HL-60 (cell line): ENCODE measurements at regions not wholly inside any gene's neighbourhood (a gene's known extent, or its start where the extent isn't known, plus 50 kb on each side); places are given as distances from the start of the nearest gene placed in this dataset.

Experiments
- DNase-seq, 2 experiments: peaks; one replicate each; pipeline ENCODE4 v3.0.0-alpha.2; 2010 to 2020; ENCODE audit warnings: low read depth in 1 of 2, low spot score in 1 of 2
- H3K27ac ChIP-seq: fragments of 250-450 bp; sonication (Bioruptor Pico); replicated peaks from 2 replicates; pipeline ENCODE4 v1.5.1; 2020; ENCODE audit warnings: mild to moderate bottlenecking, moderate library complexity
- H3K27me3 ChIP-seq: fragments of 250-450 bp; sonication (Bioruptor Pico); 2 replicates; pipeline ENCODE4 v1.5.1; 2021; ENCODE audit warnings: mild to moderate bottlenecking, moderate library complexity; ENCODE audit not compliant: insufficient read depth, poor library complexity, severe bottlenecking
- H3K4me3 ChIP-seq: replicated peaks from 2 replicates; pipeline ENCODE4 v1.5.1; 2011; ENCODE audit warnings: mild to moderate bottlenecking, control low read depth, low read length; ENCODE audit not compliant: insufficient read depth
- CTCF ChIP-seq: IDR thresholded peaks from one replicate; pipeline ENCODE4 v1.5.1; 2011; ENCODE audit warnings: low read length, control low read depth, inconsistent platforms; ENCODE audit not compliant: insufficient read depth
- GABPA ChIP-seq: IDR thresholded peaks from 2 replicates; pipeline ENCODE4 v1.6.1; 2012; ENCODE audit warnings: low read depth
- POLR2AphosphoS5 ChIP-seq: IDR thresholded peaks from 2 replicates; pipeline ENCODE4 v1.6.1; 2012; ENCODE audit warnings: low read depth
- REST ChIP-seq: IDR thresholded peaks from 2 replicates; pipeline ENCODE4 v1.6.1; 2012; ENCODE audit warnings: low read depth; ENCODE audit not compliant: insufficient replicate concordance
- SPI1 ChIP-seq: IDR thresholded peaks from 2 replicates; pipeline ENCODE4 v1.6.1; 2012; ENCODE audit warnings: low read depth, mild to moderate bottlenecking, borderline replicate concordance

GRCh38 chr3:99500485-99500884, 137.9 kb upstream of the COL8A1 start:
- DNase-seq, result no peak

GRCh38 chr3:99499235-99500158, 138.9 kb upstream of the COL8A1 start:
- TF ChIP-seq SPI1 (no peak), CTCF (peak; percentile 70)
- Histone ChIP-seq H3K4me3 (no peak overlapping the region), H3K27ac (no peak overlapping the region), H3K27me3 (no peaks in the 10 kb centered on the region)
- DNase-seq, result peak in 1 of 2 experiments; percentile 28

More at GRCh38 chr3:99500485-99500884, 137.9 kb upstream of the COL8A1 start:
- H3K4me3 ChIP-seq, result no peak overlapping the region
- no peaks in the 10 kb centered on the region for H3K27me3 ChIP-seq
- TF ChIP-seq GABPA (no peak), CTCF (no peak), REST (no peak), SPI1 (no peak)
- no peak overlapping the region for H3K27ac ChIP-seq

GRCh38 chr3:99498550-99499234, 139.7 kb upstream of the COL8A1 start:
- DNase-seq, result no peak
- no peak for TF ChIP-seq GABPA
- no peak for TF ChIP-seq REST
- no peak for TF ChIP-seq POLR2AphosphoS5
- no peak for TF ChIP-seq CTCF
- no peak for TF ChIP-seq SPI1

More at GRCh38 chr3:99498550-99499234, 139.7 kb upstream of the COL8A1 start:
- Histone ChIP-seq H3K27me3 (no peaks in the 10 kb centered on the region), H3K4me3 (no peak overlapping the region), H3K27ac (no peak overlapping the region)
